ENCODE measurements at regions not wholly inside any gene's neighbourhood (a gene's known extent, or its start where the extent isn't known, plus 50 kb on each side); places are given as distances from the start of the nearest gene placed in this dataset.

- no peak for DNase-seq
Observed at GRCh38 chr22:48575618-48576332, 1251.9 kb downstream of the BRD1 start.

DNA sequence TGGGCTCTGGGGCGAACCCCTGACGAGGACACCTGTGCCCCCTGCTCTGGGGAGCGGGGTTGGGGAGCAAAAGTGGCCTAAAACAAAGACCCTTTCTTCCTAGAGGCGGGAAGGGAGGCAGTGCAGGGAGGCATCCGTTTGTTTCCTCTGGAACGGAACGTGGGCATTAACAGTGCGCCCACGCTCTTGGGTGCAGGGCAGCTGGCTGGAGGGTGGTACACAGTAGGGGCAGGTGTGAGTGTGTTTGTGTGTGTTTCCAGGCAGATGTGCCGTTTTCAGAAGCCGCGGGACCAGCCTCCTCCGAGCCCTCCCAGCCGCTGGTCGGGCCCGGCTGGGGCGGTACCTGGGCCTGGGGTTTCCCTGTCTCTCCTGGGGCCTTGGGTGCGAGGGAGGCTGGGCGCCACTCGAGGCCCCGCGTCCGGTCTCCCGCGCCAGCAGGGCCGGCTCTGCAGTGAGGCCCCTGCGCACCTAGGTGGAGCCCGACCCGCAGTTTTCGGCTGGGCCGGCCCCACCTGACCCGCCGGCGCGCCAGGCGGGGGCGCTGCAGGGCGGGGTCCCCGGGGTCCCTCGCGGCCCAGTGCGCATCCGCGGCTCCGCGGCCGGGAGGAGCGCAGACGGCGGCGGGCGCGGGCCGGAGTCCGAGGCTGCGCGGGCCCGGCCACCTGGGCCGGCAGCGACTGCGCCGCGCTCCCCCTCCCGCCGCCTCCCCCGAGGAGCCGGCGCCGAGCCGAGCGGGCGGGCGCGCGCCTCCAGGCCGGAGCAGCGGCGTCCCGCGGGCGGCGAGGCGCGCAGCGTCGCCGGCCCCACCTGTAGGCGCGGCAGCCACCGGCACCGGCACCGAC, 1252.7 kb downstream of the BRD1 start:
- no peak for DNase-seq

- no peak for DNase-seq
Observed at GRCh38 chr22:48573766-48574165, 1253.9 kb downstream of the BRD1 start.

DNA sequence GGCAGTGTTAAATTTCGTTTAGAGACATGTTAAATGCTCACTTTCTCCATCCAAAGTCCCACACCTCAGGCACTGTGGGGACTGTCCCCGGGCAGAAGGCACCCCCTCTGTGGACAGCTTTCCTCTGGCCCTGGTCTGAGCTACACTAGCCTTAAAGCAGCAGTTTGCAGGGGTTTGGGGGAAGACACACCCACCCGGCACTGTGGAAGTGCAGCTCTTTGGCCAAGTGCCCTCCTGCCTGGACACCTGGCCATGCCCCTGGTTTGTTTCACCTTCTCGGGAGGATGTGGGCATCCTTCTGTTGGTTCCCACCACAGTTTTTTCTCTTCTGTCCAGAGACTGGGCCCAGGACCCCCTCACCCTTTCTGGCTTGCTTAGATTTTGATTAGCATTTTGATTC, 1254.7 kb downstream of the BRD1 start:
- no peak for DNase-seq

DNA sequence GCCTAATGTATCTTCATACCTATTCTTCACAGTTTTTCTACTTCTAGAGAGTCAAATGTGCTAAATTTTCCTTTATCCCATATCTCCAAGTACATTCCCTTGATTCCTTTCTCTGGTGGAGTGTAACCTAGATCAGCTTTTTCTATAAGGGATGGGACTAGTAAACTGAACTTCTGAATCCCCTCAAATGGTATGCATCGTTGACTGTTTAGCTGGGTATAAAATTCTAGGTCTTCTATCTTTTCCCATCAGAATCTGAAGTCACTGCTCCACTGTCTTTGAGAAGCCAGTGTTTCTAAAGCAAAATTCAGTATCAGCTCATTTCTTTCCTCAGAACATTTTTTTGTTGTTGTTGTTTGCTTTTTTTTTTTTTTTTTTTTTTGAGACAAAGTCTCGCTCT, 1256.8 kb downstream of the BRD1 start:
- no peak for DNase-seq

GRCh38 chr22:48569476-48570233, 1258.0 kb downstream of the BRD1 start:
- DNase-seq = no peak

- no peak for DNase-seq
Observed at GRCh38 chr22:48568736-48569330, 1258.8 kb downstream of the BRD1 start.

DNA sequence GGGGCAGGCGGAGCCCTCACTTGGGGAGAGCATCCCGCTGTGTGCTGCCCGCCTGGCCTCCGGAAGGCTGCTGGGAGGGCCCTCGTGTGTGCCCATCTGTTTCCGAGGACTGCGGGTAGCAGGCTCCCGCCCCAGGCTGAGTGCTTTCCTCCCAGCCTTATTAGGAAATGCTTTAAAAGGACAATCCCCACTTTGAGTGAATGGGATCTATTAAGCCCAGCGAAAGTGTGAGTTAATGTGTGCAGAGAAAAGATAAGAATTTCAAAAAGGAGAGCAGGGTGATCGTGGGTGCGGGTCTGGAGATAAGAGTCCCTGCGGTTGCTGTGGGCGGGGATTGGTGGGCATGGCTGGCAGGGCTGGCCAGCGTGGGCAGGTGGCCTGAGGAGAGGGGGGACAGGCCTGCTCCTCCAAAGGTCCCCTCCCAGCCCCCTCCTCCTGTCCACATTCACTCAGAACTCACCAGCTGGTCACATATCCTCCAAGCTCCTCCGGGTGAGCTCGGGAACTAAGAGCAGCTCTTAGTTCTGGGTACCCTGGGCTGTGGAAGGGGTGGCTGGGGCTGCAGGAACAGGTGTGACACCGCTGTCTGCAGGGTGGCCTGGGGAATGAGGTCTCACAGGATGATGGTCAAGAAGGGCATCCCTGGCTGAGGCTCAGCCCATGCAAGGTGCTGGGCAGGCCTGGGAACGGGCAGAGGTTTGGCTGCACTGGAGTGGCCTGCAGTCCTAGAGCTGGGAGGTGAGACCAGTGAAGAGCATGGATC, 1260.3 kb downstream of the BRD1 start:
- DNase-seq = peak in 1 of 5 donors; percentile 2

DNA sequence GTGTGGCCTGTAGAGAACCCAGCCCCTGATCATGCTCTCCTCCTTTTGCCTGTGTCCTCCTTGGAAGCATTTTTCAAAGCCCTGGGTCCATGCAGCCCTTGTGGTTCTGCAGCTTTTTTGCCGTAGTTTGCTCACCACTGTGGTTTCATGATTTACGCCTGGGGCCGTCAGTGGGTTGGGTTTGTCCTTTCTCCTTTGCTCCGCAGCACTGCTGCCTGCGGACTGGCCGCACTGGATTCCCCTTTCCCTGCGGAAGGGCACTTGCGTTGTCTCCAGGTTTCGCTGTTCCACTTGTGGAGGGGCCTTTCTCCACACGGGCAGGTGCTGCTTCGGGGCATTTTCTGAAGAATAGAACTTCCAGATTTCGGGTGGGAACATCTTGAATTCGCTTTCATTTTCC, 1260.9 kb downstream of the BRD1 start:
- no peak for DNase-seq

GRCh38 chr22:48565901-48566501, 1261.7 kb downstream of the BRD1 start:
- no peak for DNase-seq

- peak in 1 of 5 donors; percentile 6 for DNase-seq
Observed at GRCh38 chr22:48564995-48565394, 1262.7 kb downstream of the BRD1 start.

DNA sequence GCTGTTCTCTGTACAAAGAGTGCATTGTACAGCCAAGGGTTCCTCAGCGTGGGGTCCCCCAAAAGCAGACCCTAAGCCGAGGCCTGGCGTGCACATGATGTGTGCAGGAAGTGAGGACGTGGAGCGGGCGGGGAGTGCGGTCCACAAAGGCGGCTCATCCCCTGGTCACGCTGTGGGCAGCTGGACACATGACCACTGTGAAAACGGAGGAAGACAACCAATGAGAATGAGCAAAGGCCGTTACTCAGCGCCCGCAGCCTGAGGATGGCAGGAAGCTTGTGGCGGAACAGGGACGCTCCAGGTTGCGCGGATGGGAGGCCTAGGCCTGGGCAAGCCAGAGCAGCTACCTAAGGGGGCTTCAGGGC, 1263.7 kb downstream of the BRD1 start:
- no peak for DNase-seq

DNA sequence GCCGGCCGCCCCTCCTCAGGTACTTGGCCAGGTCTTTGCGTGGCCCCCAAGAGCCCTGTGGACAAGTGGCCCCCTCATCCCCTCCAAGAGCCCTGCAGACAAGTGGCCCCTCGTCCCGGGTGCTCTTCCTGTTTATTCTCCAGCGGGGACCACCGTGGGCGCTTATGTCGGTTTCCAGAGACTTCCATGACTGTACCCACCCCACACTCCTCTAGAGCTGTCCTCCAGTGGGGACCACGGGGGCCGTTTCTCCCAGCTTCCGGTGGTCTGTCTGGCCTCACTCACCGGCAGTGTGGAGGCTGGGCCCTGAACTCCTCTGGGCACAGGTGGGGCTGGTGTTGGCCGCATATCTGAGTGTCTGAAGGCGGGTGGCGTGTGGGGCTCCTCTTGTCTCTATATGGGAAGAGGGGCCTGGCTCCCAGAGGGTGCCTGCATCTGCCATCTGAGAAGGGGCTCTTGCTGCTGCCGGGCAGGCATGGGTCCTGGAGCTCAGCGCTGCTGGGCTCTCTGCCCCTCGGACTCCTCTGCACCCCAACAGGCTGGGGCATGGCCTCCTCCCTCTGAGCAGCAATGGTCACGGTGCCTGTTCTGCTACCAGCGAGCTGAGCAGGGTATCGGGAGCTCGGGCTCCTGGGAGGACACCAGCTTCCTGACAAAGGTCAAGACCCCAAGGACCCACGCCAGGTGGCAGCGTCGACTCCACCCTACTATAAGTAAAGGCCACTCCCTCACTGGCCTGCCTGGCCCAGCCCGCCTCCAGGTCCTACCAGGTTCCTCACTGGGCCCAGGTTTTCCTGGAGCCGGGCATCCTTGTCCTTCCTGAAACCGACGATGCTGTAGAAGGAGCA, 1264.3 kb downstream of the BRD1 start:
- no peak for DNase-seq

GRCh38 chr22:48561676-48562075, 1266.0 kb downstream of the BRD1 start:
- DNase-seq = no peak

GRCh38 chr22:48560836-48561235, 1266.8 kb downstream of the BRD1 start:
- no peak for DNase-seq

GRCh38 chr22:48560389-48560751, 1267.3 kb downstream of the BRD1 start:
- DNase-seq = no peak

- no peak for DNase-seq
Observed at GRCh38 chr22:48559647-48560388, 1267.9 kb downstream of the BRD1 start.

GRCh38 chr22:48558606-48559402, 1268.9 kb downstream of the BRD1 start:
- DNase-seq = no peak

GRCh38 chr22:48558016-48558415, 1269.7 kb downstream of the BRD1 start:
- DNase-seq = no peak
